Panc1 (cell line): ENCODE measurements at regions not wholly inside any gene's neighbourhood (a gene's known extent, or its start where the extent isn't known, plus 50 kb on each side); places are given as distances from the start of the nearest gene placed in this dataset.

Experiments
- POLR2AphosphoS5 ChIP-seq: IDR thresholded peaks from 2 replicates; pipeline ENCODE4 v1.6.1; 2012; ENCODE audit warnings: mild to moderate bottlenecking, low read depth, low read length, moderate library complexity
- SIN3A ChIP-seq: IDR thresholded peaks from 2 replicates; pipeline ENCODE4 v1.6.1; 2012; ENCODE audit warnings: low read depth, mild to moderate bottlenecking, low read length, moderate library complexity, borderline replicate concordance; ENCODE audit not compliant: insufficient read depth
- TF ChIP-seq, protein P1 (sequence below): fragments of 450-650 bp; IDR thresholded peaks from 2 replicates; pipeline ENCODE4 v1.5.1; 2017; ENCODE audit warnings: mild to moderate bottlenecking

DNA sequence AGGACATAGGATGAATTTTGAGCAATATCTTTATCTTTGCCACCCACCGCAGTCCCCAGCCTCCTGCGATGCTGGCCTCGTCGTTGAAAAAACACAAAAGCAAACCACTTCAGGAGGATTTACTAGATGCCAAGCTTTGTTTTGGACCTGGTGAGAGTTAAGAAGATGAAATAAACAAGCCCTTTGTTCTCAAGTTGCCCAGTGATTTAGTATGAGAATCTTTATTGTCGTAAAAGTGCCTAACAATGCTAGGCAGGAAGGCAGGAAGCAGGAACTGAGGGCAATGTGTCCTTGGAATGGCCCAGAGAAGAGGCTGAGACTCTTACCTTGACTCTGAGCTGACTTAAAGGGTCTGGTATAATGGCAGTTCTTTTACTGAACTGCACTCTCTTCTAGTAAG, 116.0 kb downstream of the TRMT11 start:
- TF ChIP-seq, protein P1, sequence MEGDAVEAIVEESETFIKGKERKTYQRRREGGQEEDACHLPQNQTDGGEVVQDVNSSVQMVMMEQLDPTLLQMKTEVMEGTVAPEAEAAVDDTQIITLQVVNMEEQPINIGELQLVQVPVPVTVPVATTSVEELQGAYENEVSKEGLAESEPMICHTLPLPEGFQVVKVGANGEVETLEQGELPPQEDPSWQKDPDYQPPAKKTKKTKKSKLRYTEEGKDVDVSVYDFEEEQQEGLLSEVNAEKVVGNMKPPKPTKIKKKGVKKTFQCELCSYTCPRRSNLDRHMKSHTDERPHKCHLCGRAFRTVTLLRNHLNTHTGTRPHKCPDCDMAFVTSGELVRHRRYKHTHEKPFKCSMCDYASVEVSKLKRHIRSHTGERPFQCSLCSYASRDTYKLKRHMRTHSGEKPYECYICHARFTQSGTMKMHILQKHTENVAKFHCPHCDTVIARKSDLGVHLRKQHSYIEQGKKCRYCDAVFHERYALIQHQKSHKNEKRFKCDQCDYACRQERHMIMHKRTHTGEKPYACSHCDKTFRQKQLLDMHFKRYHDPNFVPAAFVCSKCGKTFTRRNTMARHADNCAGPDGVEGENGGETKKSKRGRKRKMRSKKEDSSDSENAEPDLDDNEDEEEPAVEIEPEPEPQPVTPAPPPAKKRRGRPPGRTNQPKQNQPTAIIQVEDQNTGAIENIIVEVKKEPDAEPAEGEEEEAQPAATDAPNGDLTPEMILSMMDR: no peak
- no peak for TF ChIP-seq POLR2AphosphoS5
- TF ChIP-seq SIN3A: no peak
